GM18505 (cell line): ENCODE measurements at regions not wholly inside any gene's neighbourhood (a gene's known extent, or its start where the extent isn't known, plus 50 kb on each side); places are given as distances from the start of the nearest gene placed in this dataset.
"Not testable (repeated sequence)": the region's sequence is repeated elsewhere in the genome, so short reads cannot be mapped to it uniquely, and the experiment has no call there.

Experiments
- ATAC-seq: cut with Tn5 transposase; IDR thresholded peaks from one replicate; pipeline ENCODE4 v1.9.1; 2021; ENCODE audit not compliant: unreplicated experiment
- POLR2A ChIP-seq: IDR thresholded peaks from 4 replicates; pipeline ENCODE4 v1.6.1; 2011; ENCODE audit warnings: borderline replicate concordance; ENCODE audit not compliant: insufficient read depth, insufficient read length; ENCODE audit errors: extremely low read depth

DNA sequence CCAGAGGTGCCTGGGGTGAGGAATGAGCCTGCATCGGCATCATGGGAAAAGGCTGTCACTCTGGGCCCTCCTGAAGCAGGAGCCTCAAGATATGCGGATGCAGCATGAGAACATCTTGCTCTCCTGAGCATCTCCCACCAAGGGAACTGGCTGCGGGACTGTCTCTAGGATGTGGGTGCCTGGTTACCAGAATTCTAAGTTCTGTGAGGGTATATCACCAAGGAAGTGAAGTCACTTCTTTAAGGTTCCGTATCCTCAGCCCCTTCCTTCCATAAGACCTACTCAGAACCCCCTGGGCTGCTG is 86.9 kb downstream of the GGTLC2 start:
- no peak for ATAC-seq
- no peak for TF ChIP-seq POLR2A

DNA sequence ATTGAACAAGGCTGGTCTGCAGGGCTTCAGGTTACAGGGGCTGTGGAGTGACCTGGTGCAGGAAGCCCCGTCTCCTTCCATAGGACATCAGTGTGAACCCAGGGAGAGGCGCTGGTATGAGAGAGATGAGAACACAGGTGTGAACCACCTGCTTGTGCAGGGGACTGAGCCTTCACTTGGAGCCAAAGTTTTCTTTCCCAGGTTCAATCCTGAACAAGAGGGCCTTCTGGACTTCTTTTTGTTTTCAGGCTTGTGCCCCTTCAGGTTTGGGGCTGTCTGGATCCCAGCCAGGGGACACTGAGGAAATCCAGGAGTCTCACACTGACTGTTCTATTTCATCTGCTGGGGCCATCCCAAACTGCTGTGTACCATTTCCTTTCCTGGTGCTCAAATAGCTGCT is 88.6 kb downstream of the GGTLC2 start:
- not testable (repeated sequence) for ATAC-seq

DNA sequence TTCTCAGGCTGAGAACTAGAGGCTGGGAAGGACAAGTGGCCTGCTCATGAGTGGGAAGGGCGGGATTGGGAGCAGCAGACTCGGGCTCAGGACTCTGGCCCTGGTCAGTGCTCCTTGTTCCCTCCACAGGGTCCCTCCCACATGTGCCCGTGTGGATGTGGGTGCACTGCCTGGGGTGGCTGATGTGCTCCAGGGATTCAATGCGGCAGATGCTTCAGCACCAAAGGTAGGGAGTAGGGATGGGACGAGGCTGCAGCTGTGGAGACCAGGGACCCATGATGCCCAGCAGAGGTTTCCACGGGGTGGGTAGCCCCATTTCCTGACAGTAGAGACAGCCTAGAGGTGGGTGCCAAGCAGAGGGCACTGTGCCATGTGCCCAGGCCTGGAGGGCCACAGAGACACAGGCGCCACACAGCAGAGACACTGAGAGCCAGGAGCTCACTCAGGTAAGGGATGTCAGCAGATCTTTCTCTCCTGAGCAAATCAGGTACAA is 89.5 kb downstream of the GGTLC2 start:
- ATAC-seq: no peak
- no peak for TF ChIP-seq POLR2A

- not testable (repeated sequence) for ATAC-seq
Measured at GRCh38 chr22:22734395-22735272, 90.2 kb downstream of the GGTLC2 start.

GRCh38 chr22:22735276-22735675 is 90.9 kb downstream of the GGTLC2 start:
- not testable (repeated sequence) for ATAC-seq

- no peak for ATAC-seq
- no peak for TF ChIP-seq POLR2A
Measured at GRCh38 chr22:22735695-22736611, 91.5 kb downstream of the GGTLC2 start.

DNA sequence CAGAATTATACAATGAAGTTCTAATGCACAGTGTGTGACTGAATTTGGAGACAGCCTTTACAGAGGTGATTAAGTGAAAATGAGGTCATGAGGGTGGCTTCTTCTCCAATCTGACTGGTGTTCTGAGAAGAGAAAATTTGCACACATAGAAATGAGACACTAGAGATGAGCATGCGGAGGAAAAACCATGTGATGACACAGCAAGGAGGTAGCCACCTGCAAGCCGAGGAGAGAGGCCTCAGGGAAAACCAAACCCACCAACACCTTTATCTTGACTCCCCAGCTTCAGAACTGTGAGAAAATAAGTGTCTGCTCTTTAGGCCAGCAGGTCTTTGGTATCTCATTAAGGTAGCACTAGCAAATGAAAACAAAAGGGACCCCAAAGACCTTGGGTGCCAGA is 93.2 kb downstream of the GGTLC2 start:
- no peak for TF ChIP-seq POLR2A
- ATAC-seq: no peak

GRCh38 chr22:22738959-22739585 is 94.7 kb downstream of the GGTLC2 start:
- no peak for TF ChIP-seq POLR2A
- no peak for ATAC-seq

DNA sequence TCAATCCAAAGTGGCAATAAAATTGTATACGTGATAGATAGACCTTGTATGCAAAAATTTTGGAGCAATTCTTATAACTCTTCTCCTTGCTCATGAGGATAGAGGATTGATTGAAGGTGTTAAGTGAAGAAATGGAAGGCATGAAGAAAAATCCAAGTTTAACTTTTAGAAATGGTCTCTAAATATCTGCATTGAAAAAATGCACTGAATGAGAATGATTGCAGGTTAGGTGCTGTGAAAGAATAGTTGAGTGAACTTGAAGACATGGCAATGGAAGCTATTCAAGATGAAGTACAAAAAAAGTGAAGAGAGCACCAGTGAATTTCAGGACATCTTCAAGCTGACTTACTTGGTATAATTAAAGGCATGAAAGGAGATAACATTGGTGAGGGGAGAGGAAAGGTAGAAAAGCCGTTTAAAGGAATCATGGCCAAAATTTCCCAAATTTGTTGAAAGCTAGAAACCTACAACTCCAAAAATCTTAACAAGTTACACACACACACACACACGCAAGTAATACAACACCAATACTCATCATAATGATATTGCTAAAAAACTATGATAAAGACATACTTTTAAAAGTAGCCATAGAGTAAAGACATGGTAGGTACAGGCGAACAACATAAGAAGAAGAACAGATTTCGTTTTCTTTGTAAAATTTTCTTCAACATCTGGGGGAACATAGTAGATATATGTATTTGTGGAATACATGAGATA is 96.3 kb downstream of the GGTLC2 start:
- TF ChIP-seq POLR2A: no peak
- ATAC-seq: no peak

DNA sequence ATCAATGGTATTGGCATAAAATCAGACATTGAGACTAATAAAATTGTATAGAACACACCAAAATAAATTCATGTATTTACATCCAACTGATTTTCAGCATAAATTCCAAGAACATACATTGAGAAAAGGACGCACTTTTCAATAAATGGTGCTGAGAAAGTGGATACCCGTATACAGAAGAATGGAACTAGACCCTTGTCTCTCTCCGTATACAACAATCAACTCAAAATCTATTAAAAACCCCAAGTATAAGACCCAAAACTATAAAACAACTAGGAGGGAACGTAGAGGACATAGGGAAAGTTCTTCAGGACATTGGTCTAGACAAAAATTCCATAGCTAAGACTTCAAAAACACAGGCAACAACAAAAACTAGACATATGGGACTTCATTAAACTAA is 97.4 kb downstream of the GGTLC2 start:
- no peak for TF ChIP-seq POLR2A
- ATAC-seq: no peak

GRCh38 chr22:22742641-22743040 is 98.2 kb downstream of the GGTLC2 start:
- ATAC-seq: no peak
- TF ChIP-seq POLR2A: no peak

GRCh38 chr22:22743128-22743760 is 98.8 kb downstream of the GGTLC2 start:
- ATAC-seq: no peak
- TF ChIP-seq POLR2A: no peak

DNA sequence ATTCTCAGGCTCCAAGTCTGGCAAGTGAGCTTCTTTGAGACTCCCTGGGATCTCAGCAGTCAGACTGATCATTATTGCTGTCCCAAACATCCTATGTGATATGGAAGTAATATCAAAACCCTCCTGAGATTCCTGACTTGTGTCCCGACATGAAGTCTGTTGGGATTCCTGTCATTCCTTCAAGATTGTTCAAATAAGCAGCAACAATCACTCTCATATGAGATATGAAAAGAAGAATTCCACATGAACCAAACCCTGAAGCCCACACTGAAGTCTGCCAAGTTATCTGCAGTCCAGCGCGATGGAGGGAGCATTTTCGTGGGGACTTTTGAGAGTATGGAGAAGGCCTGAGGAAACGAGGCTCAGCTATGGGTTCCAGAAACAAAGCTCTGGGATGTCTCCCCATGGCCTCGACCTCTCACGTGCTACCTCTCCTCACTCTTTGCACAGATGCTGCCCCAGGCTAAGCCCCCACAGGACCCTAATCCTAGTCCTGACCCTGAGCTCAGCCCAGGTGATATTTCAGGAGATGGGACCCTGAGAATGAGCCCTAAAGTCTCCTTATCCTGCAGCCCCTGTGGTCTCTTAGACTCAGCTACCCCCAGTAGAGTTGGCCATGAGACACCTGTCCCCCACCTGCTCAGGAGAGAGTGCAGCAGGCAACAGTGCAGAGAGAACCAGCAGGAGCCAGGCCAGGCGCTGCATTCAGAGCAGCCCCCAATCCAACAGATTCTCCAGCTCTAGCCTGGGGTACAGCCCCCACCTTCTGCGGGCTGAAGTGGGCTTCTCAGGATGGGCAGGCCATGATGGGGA is 100.2 kb downstream of the GGTLC2 start:
- TF ChIP-seq POLR2A: no peak
- ATAC-seq: no peak
